ENCODE measurements at regions not wholly inside any gene's neighbourhood (a gene's known extent, or its start where the extent isn't known, plus 50 kb on each side); places are given as distances from the start of the nearest gene placed in this dataset.

DNA sequence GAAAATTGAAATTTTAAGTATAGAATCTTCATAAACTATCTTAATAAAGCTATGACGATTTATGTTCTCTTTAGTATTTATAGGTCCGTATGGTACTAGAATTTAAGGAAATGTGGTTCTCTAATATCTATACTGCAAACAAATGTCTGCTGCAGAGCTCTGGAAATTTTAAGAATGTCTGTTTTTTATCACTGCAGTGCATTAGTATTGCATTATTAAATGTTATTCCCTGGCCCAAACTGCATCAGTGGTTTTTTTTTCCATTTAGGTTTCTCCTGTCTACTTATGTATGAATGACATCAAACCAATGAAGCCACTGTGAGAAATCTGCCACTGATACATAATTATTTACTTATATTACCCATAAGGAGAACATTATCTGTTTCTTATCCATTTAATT, 211.4 kb upstream of the CD180 start:
- no peak overlapping the region for H3K4me3 ChIP-seq (replicated peaks; ENCODE audit: low read depth, low read length)
- TF ChIP-seq, protein P1, sequence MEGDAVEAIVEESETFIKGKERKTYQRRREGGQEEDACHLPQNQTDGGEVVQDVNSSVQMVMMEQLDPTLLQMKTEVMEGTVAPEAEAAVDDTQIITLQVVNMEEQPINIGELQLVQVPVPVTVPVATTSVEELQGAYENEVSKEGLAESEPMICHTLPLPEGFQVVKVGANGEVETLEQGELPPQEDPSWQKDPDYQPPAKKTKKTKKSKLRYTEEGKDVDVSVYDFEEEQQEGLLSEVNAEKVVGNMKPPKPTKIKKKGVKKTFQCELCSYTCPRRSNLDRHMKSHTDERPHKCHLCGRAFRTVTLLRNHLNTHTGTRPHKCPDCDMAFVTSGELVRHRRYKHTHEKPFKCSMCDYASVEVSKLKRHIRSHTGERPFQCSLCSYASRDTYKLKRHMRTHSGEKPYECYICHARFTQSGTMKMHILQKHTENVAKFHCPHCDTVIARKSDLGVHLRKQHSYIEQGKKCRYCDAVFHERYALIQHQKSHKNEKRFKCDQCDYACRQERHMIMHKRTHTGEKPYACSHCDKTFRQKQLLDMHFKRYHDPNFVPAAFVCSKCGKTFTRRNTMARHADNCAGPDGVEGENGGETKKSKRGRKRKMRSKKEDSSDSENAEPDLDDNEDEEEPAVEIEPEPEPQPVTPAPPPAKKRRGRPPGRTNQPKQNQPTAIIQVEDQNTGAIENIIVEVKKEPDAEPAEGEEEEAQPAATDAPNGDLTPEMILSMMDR (IDR thresholded peaks at IDR 0.05; ENCODE audit: low read length, missing control alignments): no peak
- DNase-seq (ENCODE audit: low read depth): no peak

DNA sequence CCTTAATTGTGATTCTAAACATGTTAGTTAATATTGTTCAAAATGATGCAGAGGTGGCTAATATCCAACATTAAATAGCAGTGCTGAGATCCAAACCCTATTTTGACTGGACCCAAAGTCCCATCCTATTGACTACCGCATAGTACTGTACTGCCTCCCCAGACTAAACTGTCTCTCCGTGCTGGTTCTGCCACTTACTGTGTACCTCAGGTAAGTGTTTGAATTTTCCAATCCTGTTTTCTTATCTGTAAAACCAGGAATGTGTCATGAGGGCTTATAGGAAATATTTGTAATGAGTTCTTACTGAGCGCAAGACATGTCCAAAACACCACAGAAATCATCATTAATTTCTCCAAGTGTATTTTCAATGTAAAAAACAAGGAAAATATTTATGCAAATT, 209.2 kb upstream of the CD180 start:
- TF ChIP-seq, protein P1 (IDR thresholded peaks at IDR 0.05; ENCODE audit: low read length, missing control alignments): no peak

DNA sequence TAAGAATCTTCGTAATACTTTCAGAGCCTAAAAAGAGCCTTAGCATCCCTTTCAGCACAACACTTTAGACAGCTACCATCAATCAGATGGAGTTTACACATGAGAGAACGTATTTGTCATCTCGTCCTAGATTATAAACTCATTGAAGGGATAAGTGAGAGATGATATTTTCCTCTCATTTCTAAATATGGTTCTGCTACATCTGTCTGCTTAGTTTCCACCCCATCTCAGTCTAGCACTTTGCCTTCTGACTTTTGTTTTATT, 208.4 kb upstream of the CD180 start:
- no peak overlapping the region for H3K4me3 ChIP-seq (replicated peaks; ENCODE audit: low read depth, low read length)
- DNase-seq (ENCODE audit: low read depth): no peak
- TF ChIP-seq, protein P1 (IDR thresholded peaks at IDR 0.05; ENCODE audit: low read length, missing control alignments): no peak

More for the DNA sequence above, 209.2 kb upstream of the CD180 start:
- no peak for DNase-seq (ENCODE audit: low read depth)
- no peak overlapping the region for H3K4me3 ChIP-seq (replicated peaks; ENCODE audit: low read depth, low read length)

DNA sequence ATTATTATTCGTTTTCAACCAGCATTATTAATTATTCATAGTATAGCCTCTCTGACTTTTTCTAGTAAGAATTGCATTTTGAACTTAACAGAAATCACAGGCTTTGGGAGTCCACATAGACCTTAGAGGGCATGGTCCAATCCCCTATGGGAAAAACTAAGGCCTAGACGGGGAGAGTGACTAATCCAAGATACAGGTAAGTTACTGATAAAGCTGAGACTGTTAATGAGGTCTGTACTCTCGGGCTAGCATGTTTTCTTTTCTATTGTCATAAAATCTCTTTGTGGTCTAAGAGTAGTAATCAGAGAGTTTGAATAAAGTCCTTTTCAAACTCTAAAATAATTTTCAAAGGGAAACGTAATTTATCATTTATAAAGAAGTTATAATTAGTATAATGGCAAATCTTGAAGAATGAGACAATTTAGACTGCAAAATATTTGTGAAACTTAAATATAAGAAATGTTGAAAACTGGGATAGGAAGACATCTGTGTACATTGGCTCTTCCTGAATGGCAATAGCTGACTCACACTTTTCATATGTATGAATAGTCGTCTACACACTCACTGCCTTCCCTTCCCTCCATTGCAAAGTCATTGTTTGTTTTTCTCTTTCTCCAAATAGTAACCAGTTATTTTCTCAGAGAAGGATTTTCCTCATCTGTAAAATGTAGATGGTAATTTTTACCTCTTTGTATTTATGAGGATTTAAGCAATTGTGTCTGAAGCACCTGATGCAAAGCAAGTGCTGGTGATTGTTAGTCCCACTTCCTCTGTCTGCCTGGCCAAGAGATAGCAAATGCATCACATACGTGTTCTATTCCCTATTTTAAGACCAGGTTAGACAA, 207.9 kb upstream of the CD180 start:
- DNase-seq (ENCODE audit: low read depth): peak; percentile 74
- TF ChIP-seq, protein P1 (IDR thresholded peaks at IDR 0.05; ENCODE audit: low read length, missing control alignments): no peak

DNA sequence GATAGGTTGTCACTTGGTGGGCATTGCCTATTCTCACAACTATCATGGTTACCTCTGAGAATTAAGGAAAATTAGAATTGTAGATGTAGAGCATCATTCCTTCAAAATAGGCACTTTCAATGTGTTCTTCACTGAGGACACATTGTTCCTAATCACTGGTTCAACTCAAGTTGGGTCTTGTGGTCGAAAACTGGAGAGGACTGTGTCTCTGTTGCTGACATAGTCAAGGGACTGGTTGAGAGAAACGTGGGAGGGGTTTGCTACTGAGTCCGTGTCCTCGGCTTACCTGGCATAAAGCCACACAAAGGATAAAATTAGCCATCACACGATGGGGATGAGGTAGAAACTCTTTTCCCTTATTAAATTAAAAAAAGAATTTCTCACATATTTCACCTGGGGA, 205.9 kb upstream of the CD180 start:
- no peak for DNase-seq (ENCODE audit: low read depth)
- TF ChIP-seq, protein P1 (IDR thresholded peaks at IDR 0.05; ENCODE audit: low read length, missing control alignments): no peak
- no peak overlapping the region for H3K4me3 ChIP-seq (replicated peaks; ENCODE audit: low read depth, low read length)

More for the DNA sequence above, 207.9 kb upstream of the CD180 start:
- no peak overlapping the region for H3K4me3 ChIP-seq (replicated peaks; ENCODE audit: low read depth, low read length)

DNA sequence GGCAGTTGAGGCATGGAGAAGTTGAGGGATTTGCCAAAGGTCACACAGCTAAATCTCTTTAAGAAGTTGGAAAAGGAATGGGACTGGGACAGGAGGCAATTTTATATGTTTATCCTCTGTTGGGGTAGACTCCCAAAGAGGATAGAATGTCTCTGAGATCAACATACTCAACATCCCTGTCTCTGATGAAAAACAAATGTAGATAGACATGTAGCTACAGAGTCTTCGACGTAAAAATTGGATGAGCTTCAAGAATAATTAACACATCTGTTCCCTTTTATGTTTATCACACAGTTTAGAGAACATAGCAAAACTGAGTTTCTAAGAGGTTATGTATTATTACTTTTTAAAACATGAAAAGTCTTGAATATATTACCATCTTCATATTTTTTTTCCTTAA, 204.6 kb upstream of the CD180 start:
- H3K4me3 ChIP-seq (replicated peaks; ENCODE audit: low read depth, low read length): no peak overlapping the region
- TF ChIP-seq, protein P1 (IDR thresholded peaks at IDR 0.05; ENCODE audit: low read length, missing control alignments): no peak
- no peak for DNase-seq (ENCODE audit: low read depth)

DNA sequence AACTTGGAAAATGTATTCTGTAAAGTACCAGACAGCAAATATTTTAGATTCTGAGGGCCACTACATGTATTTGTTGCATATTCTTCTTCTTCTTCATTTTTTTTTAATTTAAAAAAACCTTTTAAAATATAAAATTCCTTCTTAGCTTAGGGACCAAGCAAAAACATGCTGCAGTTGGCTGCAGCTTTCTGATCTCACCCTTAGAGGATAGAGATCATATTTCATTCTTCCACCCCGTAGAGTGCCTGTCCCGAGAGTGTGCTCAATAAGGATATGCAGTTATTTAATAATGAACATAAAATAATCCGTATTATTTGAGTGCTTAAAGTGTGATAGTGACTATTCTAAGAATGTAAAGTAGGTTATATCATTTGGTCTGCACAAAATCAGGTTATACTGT, 204.2 kb upstream of the CD180 start:
- no peak overlapping the region for H3K4me3 ChIP-seq (replicated peaks; ENCODE audit: low read depth, low read length)
- no peak for DNase-seq (ENCODE audit: low read depth)
- TF ChIP-seq, protein P1 (IDR thresholded peaks at IDR 0.05; ENCODE audit: low read length, missing control alignments): no peak
